Mammary epithelial cell (primary cell): ENCODE measurements at regions not wholly inside any gene's neighbourhood (a gene's known extent, or its start where the extent isn't known, plus 50 kb on each side); places are given as distances from the start of the nearest gene placed in this dataset.

Experiments
- EZH2 ChIP-seq: IDR thresholded peaks from 2 replicates; pipeline ENCODE4 v1.6.1; 2012; ENCODE audit warnings: low read length, inconsistent platforms, borderline replicate concordance
- TF ChIP-seq, protein P1 (sequence below), 2 donors: IDR thresholded peaks in 1 of 2; conservative IDR thresholded peaks in 1 of 2; 2 replicates each; pipeline ENCODE4 v1.5.1; 2011 to 2012; ENCODE audit warnings: inconsistent platforms in 2 of 2, low read length in 2 of 2, mild to moderate bottlenecking in 2 of 2, control low read depth in 1 of 2, low read depth in 1 of 2; ENCODE audit not compliant: insufficient read depth in 1 of 2; ENCODE audit errors: extremely low read depth in 1 of 2

DNA sequence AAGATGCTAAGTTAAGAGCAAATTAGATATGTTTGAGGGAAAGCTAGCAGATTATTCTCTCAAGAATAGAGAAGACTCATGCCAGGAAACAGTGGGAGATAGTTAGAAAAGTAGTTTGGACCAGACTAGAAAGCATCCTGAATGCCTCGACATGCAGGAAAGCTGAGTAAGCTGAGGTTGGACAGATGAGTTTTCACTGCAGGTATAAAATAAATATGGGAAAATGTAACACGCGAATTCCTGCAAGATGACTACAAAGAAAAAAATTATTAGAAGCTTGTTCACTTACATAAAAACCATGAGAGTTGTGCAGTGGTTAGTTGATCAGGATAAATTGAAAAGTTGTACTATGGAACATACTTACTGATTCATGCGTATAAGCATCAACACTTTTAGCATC lies 484.2 kb upstream of the MANEA start:
- TF ChIP-seq, protein P1, sequence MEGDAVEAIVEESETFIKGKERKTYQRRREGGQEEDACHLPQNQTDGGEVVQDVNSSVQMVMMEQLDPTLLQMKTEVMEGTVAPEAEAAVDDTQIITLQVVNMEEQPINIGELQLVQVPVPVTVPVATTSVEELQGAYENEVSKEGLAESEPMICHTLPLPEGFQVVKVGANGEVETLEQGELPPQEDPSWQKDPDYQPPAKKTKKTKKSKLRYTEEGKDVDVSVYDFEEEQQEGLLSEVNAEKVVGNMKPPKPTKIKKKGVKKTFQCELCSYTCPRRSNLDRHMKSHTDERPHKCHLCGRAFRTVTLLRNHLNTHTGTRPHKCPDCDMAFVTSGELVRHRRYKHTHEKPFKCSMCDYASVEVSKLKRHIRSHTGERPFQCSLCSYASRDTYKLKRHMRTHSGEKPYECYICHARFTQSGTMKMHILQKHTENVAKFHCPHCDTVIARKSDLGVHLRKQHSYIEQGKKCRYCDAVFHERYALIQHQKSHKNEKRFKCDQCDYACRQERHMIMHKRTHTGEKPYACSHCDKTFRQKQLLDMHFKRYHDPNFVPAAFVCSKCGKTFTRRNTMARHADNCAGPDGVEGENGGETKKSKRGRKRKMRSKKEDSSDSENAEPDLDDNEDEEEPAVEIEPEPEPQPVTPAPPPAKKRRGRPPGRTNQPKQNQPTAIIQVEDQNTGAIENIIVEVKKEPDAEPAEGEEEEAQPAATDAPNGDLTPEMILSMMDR (conservative IDR thresholded peaks at IDR 0.05 in 1 of 2, IDR thresholded peaks at IDR 0.05 in 1 of 2; ENCODE audit: extremely low read depth in 1 of 2, insufficient read depth in 1 of 2, low read depth in 1 of 2, low read length in 2 of 2), result no peak
- no peak for TF ChIP-seq EZH2
